Ascending aorta (tissue), 2 donors: ENCODE measurements at regions not wholly inside any gene's neighbourhood (a gene's known extent, or its start where the extent isn't known, plus 50 kb on each side); places are given as distances from the start of the nearest gene placed in this dataset.

ENCODE experiments used
- DNase-seq, 2 donors: peaks; one replicate each; pipeline ENCODE4 v3.0.0-alpha.2; 2019; ENCODE audit warnings: low spot score in 2 of 2
- H3K27ac ChIP-seq, 2 donors: fragments of 200-600 bp; sonication (generic); one replicate each; pipeline ENCODE4 v1.5.1; 2016 to 2017; ENCODE audit warnings: mild to moderate bottlenecking in 1 of 2
- H3K27me3 ChIP-seq: fragments of 200-600 bp; sonication (generic); one replicate; pipeline ENCODE4 v1.5.1; 2017
- H3K36me3 ChIP-seq, 2 donors: fragments of 200-600 bp; sonication (generic); one replicate each; pipeline ENCODE4 v1.5.1; 2016
- H3K4me1 ChIP-seq, 2 donors: fragments of 200-600 bp; sonication (generic); one replicate each; pipeline ENCODE4 v1.5.1; 2016 to 2017; ENCODE audit warnings: mild to moderate bottlenecking in 1 of 2
- H3K4me3 ChIP-seq, 2 donors: fragments of 200-600 bp; sonication (generic); one replicate each; pipeline ENCODE4 v1.5.1; 2016 to 2017; ENCODE audit warnings: mild to moderate bottlenecking in 1 of 2
- H3K9me3 ChIP-seq, 2 donors: fragments of 200-600 bp; sonication (generic); one replicate each; pipeline ENCODE4 v1.5.1; 2016
- CTCF ChIP-seq, 3 experiments: fragments of 200-600 bp in 2 of 3; fragments of 450-650 bp in 1 of 3; sonication (generic) in 2 of 3; IDR thresholded peaks; one replicate each; pipeline ENCODE4 v1.5.1; 2016 to 2019; ENCODE audit warnings: antibody characterized with exemption in 3 of 3, mild to moderate bottlenecking in 1 of 3, moderate library complexity in 1 of 3
- intact Hi-C: fragments of 100-400 bp; cut with DNase I; formaldehyde crosslinking; loops from one replicate; pipeline ENCODE4 v1.15.1; 2023

GRCh38 chr11:134466610-134467567 is 54.8 kb upstream of the B3GAT1 start:
- Histone ChIP-seq H3K4me1 (no peaks in the 10 kb centered on the region), H3K4me3 (no peak overlapping the region), H3K9me3 (no peaks in the 10 kb centered on the region), H3K27me3 (no peaks in the 10 kb centered on the region), H3K27ac (no peak overlapping the region), H3K36me3 (no peaks in the 10 kb centered on the region)
- no peak for DNase-seq
- TF ChIP-seq CTCF (IDR thresholded peaks at IDR 0.05), result no peak
- intact Hi-C loops, result no loop called here

GRCh38 chr11:134466156-134466555 is 54.1 kb upstream of the B3GAT1 start:
- no peak for DNase-seq
- no peaks in the 10 kb centered on the region for H3K9me3 ChIP-seq
- H3K27me3 ChIP-seq, result no peaks in the 10 kb centered on the region

GRCh38 chr11:134464981-134465730 is 53.1 kb upstream of the B3GAT1 start:
- no peaks in the 10 kb centered on the region for H3K4me1 ChIP-seq
- H3K27ac ChIP-seq, result no peak overlapping the region
- no peaks in the 10 kb centered on the region for H3K9me3 ChIP-seq
- TF ChIP-seq CTCF (IDR thresholded peaks at IDR 0.05), result no peak
- H3K27me3 ChIP-seq, result no peaks in the 10 kb centered on the region
- intact Hi-C loops, result no loop called here
- H3K36me3 ChIP-seq, result no peaks in the 10 kb centered on the region
- no peak for DNase-seq
- H3K4me3 ChIP-seq, result no peak overlapping the region

More at GRCh38 chr11:134466156-134466555, 54.1 kb upstream of the B3GAT1 start:
- Histone ChIP-seq H3K36me3 (no peaks in the 10 kb centered on the region), H3K27ac (no peak overlapping the region), H3K4me3 (no peak overlapping the region), H3K4me1 (no peaks in the 10 kb centered on the region)
- intact Hi-C loops, result no loop called here
- TF ChIP-seq CTCF (IDR thresholded peaks at IDR 0.05), result no peak

DNA sequence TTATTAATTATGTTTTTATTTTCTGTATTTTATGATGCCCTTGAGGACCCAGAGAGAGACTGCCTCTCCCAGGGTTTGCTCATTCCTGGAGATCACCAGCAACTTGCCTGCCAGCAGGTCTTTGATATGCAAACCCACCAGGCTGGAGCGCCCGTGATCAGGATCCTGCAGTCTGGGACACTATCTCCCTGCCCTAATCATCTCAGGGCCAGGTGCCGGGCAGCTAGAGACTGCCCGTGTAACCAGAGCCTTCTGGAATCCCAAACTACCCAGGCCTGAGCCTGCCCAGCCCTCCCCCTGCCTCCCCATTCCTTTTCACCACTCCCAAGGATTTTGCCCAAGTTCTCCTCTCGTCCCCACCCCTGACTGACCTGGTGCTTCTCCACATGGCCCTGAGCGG is 52.2 kb upstream of the B3GAT1 start:
- H3K4me3 ChIP-seq, result no peak overlapping the region
- intact Hi-C loops, result no loop called here
- no peak for TF ChIP-seq CTCF (IDR thresholded peaks at IDR 0.05)
- H3K27ac ChIP-seq, result no peak overlapping the region
- no peaks in the 10 kb centered on the region for H3K36me3 ChIP-seq
- no peaks in the 10 kb centered on the region for H3K4me1 ChIP-seq
- no peaks in the 10 kb centered on the region for H3K27me3 ChIP-seq
- no peaks in the 10 kb centered on the region for H3K9me3 ChIP-seq
- DNase-seq, result no peak

DNA sequence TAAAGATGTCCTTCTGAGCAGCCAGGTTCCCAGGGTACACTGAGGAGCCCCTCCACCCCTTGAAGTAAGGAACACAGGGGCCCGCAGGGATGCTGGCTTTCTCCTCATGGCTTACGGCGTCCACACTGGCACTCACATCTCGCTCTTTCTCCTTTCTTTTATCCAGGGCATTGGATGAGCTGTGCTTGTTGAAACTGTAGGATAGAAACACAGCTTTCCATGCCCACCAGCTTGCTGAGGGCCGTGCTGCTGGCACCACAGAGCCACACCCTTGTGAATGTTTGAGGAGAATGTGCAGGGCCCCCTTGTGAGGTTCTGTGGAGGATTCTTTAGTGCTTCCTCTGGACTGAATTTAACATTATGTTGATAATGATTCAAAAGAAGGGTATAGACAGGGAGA is 51.7 kb upstream of the B3GAT1 start:
- H3K4me1 ChIP-seq, result no peaks in the 10 kb centered on the region
- no peaks in the 10 kb centered on the region for H3K9me3 ChIP-seq
- no peaks in the 10 kb centered on the region for H3K27me3 ChIP-seq
- no peak for DNase-seq
- no peak overlapping the region for H3K4me3 ChIP-seq
- intact Hi-C loops, result no loop called here
- no peak for TF ChIP-seq CTCF (IDR thresholded peaks at IDR 0.05)
- H3K27ac ChIP-seq, result no peak overlapping the region
- no peaks in the 10 kb centered on the region for H3K36me3 ChIP-seq
